HEK293 (cell line): ENCODE measurements at regions not wholly inside any gene's neighbourhood (a gene's known extent, or its start where the extent isn't known, plus 50 kb on each side); places are given as distances from the start of the nearest gene placed in this dataset.

ENCODE experiments used
- CTCF ChIA-PET: fragments of 350-600 bp; formaldehyde crosslinking; extraction: SDS; loops from one replicate; lab custom pipeline; 2021; ENCODE audit warnings: antibody characterized with exemption; lab: Yijun Ruan, JAX
- POLR2A ChIA-PET: fragments of 300-600 bp; formaldehyde crosslinking; extraction: SDS; loops from one replicate; lab custom pipeline; 2020; ENCODE audit warnings: antibody characterized with exemption, inconsistent platforms; lab: Yijun Ruan, JAX
- H3K27ac ChIP-seq: fragments of 200-500 bp; sonication (Bioruptor generic); 2 replicates; pipeline ENCODE4 v1.5.1; 2014; ENCODE audit warnings: low read depth, low read length, control low read depth, inconsistent platforms; ENCODE audit errors: extremely low read depth
- H3K36me3 ChIP-seq, 2 experiments: fragments of 200-500 bp in 1 of 2; sonication (Bioruptor generic) in 1 of 2; 1 replicate in 1 of 2; 2 replicates in 1 of 2; pipeline ENCODE4 v1.5.1; 2014 to 2017; ENCODE audit warnings: inconsistent platforms in 2 of 2, low read length in 2 of 2; ENCODE audit not compliant: control insufficient read depth in 2 of 2, insufficient read depth in 1 of 2
- H3K4me1 ChIP-seq: fragments of 200-500 bp; sonication (Bioruptor generic); 2 replicates; pipeline ENCODE4 v1.5.1; 2014; ENCODE audit warnings: mild to moderate bottlenecking, low read length, inconsistent platforms; ENCODE audit not compliant: control insufficient read depth, insufficient read depth
- H3K4me3 ChIP-seq: 2 replicates; pipeline ENCODE4 v1.5.1; 2011; ENCODE audit warnings: low read depth, mild to moderate bottlenecking, control low read depth, low read length, moderate library complexity
- H3K9me3 ChIP-seq: fragments of 200-500 bp; sonication (Bioruptor generic); 2 replicates; pipeline ENCODE4 v1.5.1; 2014; ENCODE audit warnings: low read depth, low read length, inconsistent platforms; ENCODE audit not compliant: control insufficient read depth, insufficient read depth
- BCL11B ChIP-seq: fragments of 450-650 bp; formaldehyde crosslinking; IDR thresholded peaks from 2 replicates; pipeline ENCODE4 v1.5.1; 2016; ENCODE audit warnings: low read depth, missing biosample characterization, missing genetic modification characterization
- GLI4 ChIP-seq: fragments of 450-650 bp; formaldehyde crosslinking; IDR thresholded peaks from 2 replicates; pipeline ENCODE4 v1.5.1; 2016; ENCODE audit warnings: missing biosample characterization, missing genetic modification characterization
- TSHZ1 ChIP-seq: fragments of 450-650 bp; formaldehyde crosslinking; IDR thresholded peaks from 2 replicates; pipeline ENCODE4 v1.5.1; 2016; ENCODE audit warnings: missing biosample characterization, missing genetic modification characterization, borderline replicate concordance
- YY2 ChIP-seq: fragments of 450-650 bp; formaldehyde crosslinking; IDR thresholded peaks from 2 replicates; pipeline ENCODE4 v1.5.1; 2016; ENCODE audit warnings: missing biosample characterization, missing genetic modification characterization
- ZBTB21 ChIP-seq: fragments of 450-650 bp; formaldehyde crosslinking; IDR thresholded peaks from 2 replicates; pipeline ENCODE4 v1.5.1; 2017; ENCODE audit warnings: missing biosample characterization, missing genetic modification characterization
- ZNF121 ChIP-seq: fragments of 450-650 bp; formaldehyde crosslinking; IDR thresholded peaks from 2 replicates; pipeline ENCODE4 v1.5.1; 2016; ENCODE audit warnings: missing biosample characterization, missing genetic modification characterization
- ZNF140 ChIP-seq: fragments of 450-650 bp; formaldehyde crosslinking; IDR thresholded peaks from 2 replicates; pipeline ENCODE4 v1.5.1; 2016; ENCODE audit warnings: missing biosample characterization, missing genetic modification characterization
- ZNF175 ChIP-seq: fragments of 450-650 bp; formaldehyde crosslinking; IDR thresholded peaks from 2 replicates; pipeline ENCODE4 v1.5.1; 2016; ENCODE audit warnings: missing biosample characterization, missing genetic modification characterization
- ZNF266 ChIP-seq: fragments of 450-650 bp; formaldehyde crosslinking; IDR thresholded peaks from 2 replicates; pipeline ENCODE4 v1.5.1; 2016; ENCODE audit warnings: missing biosample characterization, missing genetic modification characterization, low read depth
- ZNF426 ChIP-seq: fragments of 450-650 bp; formaldehyde crosslinking; IDR thresholded peaks from 2 replicates; pipeline ENCODE4 v1.5.1; 2017; ENCODE audit warnings: missing biosample characterization, missing genetic modification characterization, mild to moderate bottlenecking, inconsistent platforms, moderate library complexity
- ZNF473 ChIP-seq: fragments of 450-650 bp; formaldehyde crosslinking; IDR thresholded peaks from 2 replicates; pipeline ENCODE4 v1.5.1; 2017; ENCODE audit warnings: missing biosample characterization, missing genetic modification characterization
- ZNF501 ChIP-seq: fragments of 450-650 bp; formaldehyde crosslinking; IDR thresholded peaks from 2 replicates; pipeline ENCODE4 v1.5.1; 2016; ENCODE audit warnings: missing biosample characterization, missing genetic modification characterization
- ZNF518A ChIP-seq: fragments of 450-650 bp; formaldehyde crosslinking; conservative IDR thresholded peaks from 2 replicates; pipeline ENCODE4 v1.5.1; 2016; ENCODE audit warnings: low read depth, missing biosample characterization, missing genetic modification characterization
- ZNF555 ChIP-seq: fragments of 450-650 bp; formaldehyde crosslinking; conservative IDR thresholded peaks from 2 replicates; pipeline ENCODE4 v1.5.1; 2017; ENCODE audit warnings: missing biosample characterization, mild to moderate bottlenecking, missing genetic modification characterization, inconsistent platforms
- ZNF560 ChIP-seq: fragments of 450-650 bp; formaldehyde crosslinking; IDR thresholded peaks from 2 replicates; pipeline ENCODE4 v1.5.1; 2017; ENCODE audit warnings: missing biosample characterization, missing genetic modification characterization, borderline replicate concordance
- ZNF623 ChIP-seq: fragments of 450-650 bp; formaldehyde crosslinking; IDR thresholded peaks from 2 replicates; pipeline ENCODE4 v1.5.1; 2016; ENCODE audit warnings: missing biosample characterization, missing genetic modification characterization
- ZNF639 ChIP-seq: fragments of 450-650 bp; formaldehyde crosslinking; IDR thresholded peaks from 2 replicates; pipeline ENCODE4 v1.5.1; 2016; ENCODE audit warnings: missing biosample characterization, missing genetic modification characterization
- ZSCAN23 ChIP-seq: fragments of 450-650 bp; formaldehyde crosslinking; IDR thresholded peaks from 2 replicates; pipeline ENCODE4 v1.5.1; 2016; ENCODE audit warnings: missing biosample characterization, missing genetic modification characterization
- TF ChIP-seq, protein P1 (sequence below): fragments of 450-650 bp; formaldehyde crosslinking; conservative IDR thresholded peaks from 2 replicates; pipeline ENCODE4 v1.5.1; 2016; ENCODE audit warnings: low read depth, missing biosample characterization, missing genetic modification characterization
- TF ChIP-seq, protein P2 (sequence below): fragments of 450-650 bp; formaldehyde crosslinking; IDR thresholded peaks from 2 replicates; pipeline ENCODE4 v1.5.1; 2016; ENCODE audit warnings: missing biosample characterization, missing genetic modification characterization

- no peak for TF ChIP-seq TSHZ1 (tag by site-specific recombination)
These were observed 351.6 kb downstream of the METTL4 start (continued) for GRCh38 chr18:2219706-2220105.

DNA sequence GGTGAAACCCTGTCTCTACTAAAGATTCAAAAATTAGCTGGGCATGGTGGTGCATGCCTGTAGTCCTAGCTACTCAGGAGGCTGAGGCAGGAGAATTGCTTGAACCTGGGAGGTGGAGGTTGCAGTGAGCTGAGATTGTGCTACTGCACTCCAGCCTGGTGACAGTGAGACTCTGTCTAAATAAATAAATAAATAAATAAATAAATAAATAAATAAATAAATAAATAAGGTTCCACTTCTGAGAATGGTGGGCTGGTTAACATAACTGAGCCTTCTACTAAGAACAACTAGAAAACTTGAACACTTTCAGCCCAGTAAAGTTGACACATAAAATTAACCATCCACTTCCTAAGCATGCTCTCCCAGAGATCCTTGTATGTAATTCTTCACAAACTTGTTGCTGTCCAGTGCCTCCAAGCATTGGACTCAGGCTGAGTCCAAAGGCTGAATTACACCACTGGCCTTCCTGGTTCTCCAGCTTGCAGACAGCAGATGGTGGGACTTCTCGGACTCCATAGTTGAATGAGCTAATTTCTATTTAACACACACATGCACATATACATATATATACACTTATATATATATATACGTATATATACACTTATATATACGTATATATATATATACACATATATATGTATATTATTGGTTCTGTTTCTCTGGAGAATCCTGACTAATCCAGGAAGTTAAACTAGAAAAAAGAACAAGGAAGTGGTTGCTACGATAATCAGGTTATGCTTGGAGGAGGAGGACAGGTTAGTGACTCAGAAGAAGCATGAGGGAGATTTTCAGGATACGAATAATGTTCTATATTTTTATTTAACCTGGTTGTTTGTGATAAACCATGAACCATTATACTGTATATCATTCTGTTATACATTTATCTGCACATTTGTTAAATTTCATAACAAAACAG is 348.8 kb downstream of the METTL4 start:
- H3K27ac ChIP-seq, result no peak overlapping the region
- no peaks in the 10 kb centered on the region for H3K9me3 ChIP-seq
- POLR2A ChIA-PET, result no interaction called here
- CTCF ChIA-PET, result interaction anchor here (0.6 to 4.9 kb wide), 6 partner anchors 19 to 1029 kb away, joined by 3 to 41 read pairs (median 4); no protein-coding TSS in a partner anchor
- no peak overlapping the region for H3K4me3 ChIP-seq
- no peaks in the 10 kb centered on the region for H3K4me1 ChIP-seq
- H3K36me3 ChIP-seq, result no peaks in the 10 kb centered on the region
- TF ChIP-seq ZNF426 (tag by site-specific recombination), result peak; percentile 46
- TF ChIP-seq, protein P1, sequence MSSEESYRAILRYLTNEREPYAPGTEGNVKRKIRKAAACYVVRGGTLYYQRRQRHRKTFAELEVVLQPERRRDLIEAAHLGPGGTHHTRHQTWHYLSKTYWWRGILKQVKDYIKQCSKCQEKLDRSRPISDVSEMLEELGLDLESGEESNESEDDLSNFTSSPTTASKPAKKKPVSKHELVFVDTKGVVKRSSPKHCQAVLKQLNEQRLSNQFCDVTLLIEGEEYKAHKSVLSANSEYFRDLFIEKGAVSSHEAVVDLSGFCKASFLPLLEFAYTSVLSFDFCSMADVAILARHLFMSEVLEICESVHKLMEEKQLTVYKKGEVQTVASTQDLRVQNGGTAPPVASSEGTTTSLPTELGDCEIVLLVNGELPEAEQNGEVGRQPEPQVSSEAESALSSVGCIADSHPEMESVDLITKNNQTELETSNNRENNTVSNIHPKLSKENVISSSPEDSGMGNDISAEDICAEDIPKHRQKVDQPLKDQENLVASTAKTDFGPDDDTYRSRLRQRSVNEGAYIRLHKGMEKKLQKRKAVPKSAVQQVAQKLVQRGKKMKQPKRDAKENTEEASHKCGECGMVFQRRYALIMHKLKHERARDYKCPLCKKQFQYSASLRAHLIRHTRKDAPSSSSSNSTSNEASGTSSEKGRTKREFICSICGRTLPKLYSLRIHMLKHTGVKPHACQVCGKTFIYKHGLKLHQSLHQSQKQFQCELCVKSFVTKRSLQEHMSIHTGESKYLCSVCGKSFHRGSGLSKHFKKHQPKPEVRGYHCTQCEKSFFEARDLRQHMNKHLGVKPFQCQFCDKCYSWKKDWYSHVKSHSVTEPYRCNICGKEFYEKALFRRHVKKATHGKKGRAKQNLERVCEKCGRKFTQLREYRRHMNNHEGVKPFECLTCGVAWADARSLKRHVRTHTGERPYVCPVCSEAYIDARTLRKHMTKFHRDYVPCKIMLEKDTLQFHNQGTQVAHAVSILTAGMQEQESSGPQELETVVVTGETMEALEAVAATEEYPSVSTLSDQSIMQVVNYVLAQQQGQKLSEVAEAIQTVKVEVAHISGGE (tag by site-specific recombination), result peak; percentile 43; the same call in 1 of the 2 replicates
- TF ChIP-seq ZNF518A (tag by site-specific recombination), result peak; percentile 57
- TF ChIP-seq YY2, result no peak
- TF ChIP-seq, protein P2, sequence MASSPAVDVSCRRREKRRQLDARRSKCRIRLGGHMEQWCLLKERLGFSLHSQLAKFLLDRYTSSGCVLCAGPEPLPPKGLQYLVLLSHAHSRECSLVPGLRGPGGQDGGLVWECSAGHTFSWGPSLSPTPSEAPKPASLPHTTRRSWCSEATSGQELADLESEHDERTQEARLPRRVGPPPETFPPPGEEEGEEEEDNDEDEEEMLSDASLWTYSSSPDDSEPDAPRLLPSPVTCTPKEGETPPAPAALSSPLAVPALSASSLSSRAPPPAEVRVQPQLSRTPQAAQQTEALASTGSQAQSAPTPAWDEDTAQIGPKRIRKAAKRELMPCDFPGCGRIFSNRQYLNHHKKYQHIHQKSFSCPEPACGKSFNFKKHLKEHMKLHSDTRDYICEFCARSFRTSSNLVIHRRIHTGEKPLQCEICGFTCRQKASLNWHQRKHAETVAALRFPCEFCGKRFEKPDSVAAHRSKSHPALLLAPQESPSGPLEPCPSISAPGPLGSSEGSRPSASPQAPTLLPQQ (tag by site-specific recombination), result no peak
- no peak for TF ChIP-seq ZNF560
- TF ChIP-seq ZNF140 (tag by site-specific recombination), result peak; percentile 43; the same call in 1 of the 2 replicates
- TF ChIP-seq BCL11B (tag by site-specific recombination), result no peak
- no peak for TF ChIP-seq ZNF121 (tag by site-specific recombination)
- no peak for TF ChIP-seq ZSCAN23 (tag by site-specific recombination)
- TF ChIP-seq GLI4, result no peak
- peak; percentile 48 for TF ChIP-seq ZNF623 (tag by site-specific recombination)
- TF ChIP-seq ZNF639, result no peak
- no peak for TF ChIP-seq ZNF175 (tag by site-specific recombination)
- TF ChIP-seq ZNF266 (tag by site-specific recombination), result peak; percentile 52; the same call in 1 of the 2 replicates
- TF ChIP-seq ZNF501 (tag by site-specific recombination), result no peak
- peak; percentile 54 for TF ChIP-seq ZNF555 (tag by site-specific recombination)
- no peak for TF ChIP-seq ZNF473
- TF ChIP-seq ZBTB21 (tag by site-specific recombination), result 0 out of 2 replicates have a peak, but pooled peaks have one; percentile 21
